Trophoblast cell (in vitro differentiated cells and primary cell): ENCODE measurements at regions not wholly inside any gene's neighbourhood (a gene's known extent, or its start where the extent isn't known, plus 50 kb on each side); places are given as distances from the start of the nearest gene placed in this dataset.
"Not testable (repeated sequence)": the region's sequence is repeated elsewhere in the genome, so short reads cannot be mapped to it uniquely, and the experiment has no call there.

Source experiments
- DNase-seq, 2 donors: peaks; one replicate each; pipeline ENCODE4 v3.0.0-alpha.2; 2016
- H2AFZ ChIP-seq: 2 replicates; pipeline ENCODE4 v1.6.1; 2013; ENCODE audit warnings: low read length, moderate library complexity, mild to moderate bottlenecking; ENCODE audit not compliant: insufficient read depth, poor library complexity
- H2AK5ac ChIP-seq: 2 replicates; pipeline ENCODE4 v1.6.1; 2013; ENCODE audit warnings: mild to moderate bottlenecking, low read length
- H2BK120ac ChIP-seq: 2 replicates; pipeline ENCODE4 v1.6.1; 2013; ENCODE audit warnings: low read length, mild to moderate bottlenecking, moderate library complexity; ENCODE audit not compliant: insufficient read depth, poor library complexity
- H2BK12ac ChIP-seq: 2 replicates; pipeline ENCODE4 v1.6.1; 2013; ENCODE audit warnings: mild to moderate bottlenecking, low read length, moderate library complexity
- H2BK5ac ChIP-seq: 2 replicates; pipeline ENCODE4 v1.6.1; 2013; ENCODE audit warnings: low read length, low read depth, moderate library complexity, mild to moderate bottlenecking; ENCODE audit not compliant: poor library complexity
- H3K14ac ChIP-seq: 2 replicates; pipeline ENCODE4 v1.6.1; 2013; ENCODE audit warnings: mild to moderate bottlenecking, low read length
- H3K18ac ChIP-seq: 2 replicates; pipeline ENCODE4 v1.6.1; 2013; ENCODE audit warnings: mild to moderate bottlenecking, low read length
- H3K23ac ChIP-seq: 2 replicates; pipeline ENCODE4 v1.6.1; 2013; ENCODE audit warnings: low read length
- H3K27ac ChIP-seq: 2 replicates; pipeline ENCODE4 v1.5.1; 2013; ENCODE audit warnings: low read depth, mild to moderate bottlenecking, inconsistent platforms, low read length, moderate library complexity
- H3K27me3 ChIP-seq: 2 replicates; pipeline ENCODE4 v1.6.1; 2013; ENCODE audit warnings: inconsistent platforms, mild to moderate bottlenecking, low read length, moderate library complexity; ENCODE audit not compliant: insufficient read depth
- H3K36me3 ChIP-seq, 2 experiments: 1 replicate in 1 of 2; 2 replicates in 1 of 2; pipeline ENCODE4 v1.6.1; 2013; ENCODE audit warnings: low read length in 2 of 2, mild to moderate bottlenecking in 2 of 2, moderate library complexity in 1 of 2; ENCODE audit not compliant: insufficient read depth in 2 of 2, control insufficient read depth in 1 of 2
- H3K4ac ChIP-seq: 2 replicates; pipeline ENCODE4 v1.6.1; 2013; ENCODE audit warnings: low read depth, mild to moderate bottlenecking, low read length, moderate library complexity
- H3K4me1 ChIP-seq, 2 experiments: 1 replicate in 1 of 2; 2 replicates in 1 of 2; pipeline ENCODE4 v1.6.1; 2013; ENCODE audit warnings: low read length in 2 of 2, mild to moderate bottlenecking in 2 of 2, moderate library complexity in 1 of 2; ENCODE audit not compliant: insufficient read depth in 2 of 2, control insufficient read depth in 1 of 2
- H3K4me2 ChIP-seq: 2 replicates; pipeline ENCODE4 v1.6.1; 2013; ENCODE audit warnings: inconsistent platforms, mild to moderate bottlenecking, low read length, moderate library complexity
- H3K4me3 ChIP-seq: 2 replicates; pipeline ENCODE4 v1.5.1; 2013; ENCODE audit warnings: mild to moderate bottlenecking, low read depth, low read length, inconsistent platforms
- H3K79me1 ChIP-seq: one replicate; pipeline ENCODE4 v1.6.1; 2013; ENCODE audit warnings: low read length
- H3K79me2 ChIP-seq: 2 replicates; pipeline ENCODE4 v1.6.1; 2013; ENCODE audit warnings: low read length, mild to moderate bottlenecking; ENCODE audit not compliant: control insufficient read depth, insufficient read depth, poor library complexity
- H3K9ac ChIP-seq: 2 replicates; pipeline ENCODE4 v1.6.1; 2013; ENCODE audit warnings: mild to moderate bottlenecking, low read length
- H3K9me3 ChIP-seq: 2 replicates; pipeline ENCODE4 v1.6.1; 2013; ENCODE audit warnings: low read depth, mild to moderate bottlenecking, control low read depth, inconsistent platforms, low read length; ENCODE audit not compliant: insufficient read depth
- H4K12ac ChIP-seq: 2 replicates; pipeline ENCODE4 v1.6.1; 2013; ENCODE audit warnings: low read depth, mild to moderate bottlenecking, low read length, moderate library complexity
- H4K8ac ChIP-seq: 2 replicates; pipeline ENCODE4 v1.6.1; 2013; ENCODE audit warnings: low read depth, mild to moderate bottlenecking, low read length, moderate library complexity
- H4K91ac ChIP-seq: one replicate; pipeline ENCODE4 v1.6.1; 2013; ENCODE audit warnings: low read depth, mild to moderate bottlenecking, low read length, moderate library complexity
- WGBS: extraction: QIAGEN DNeasy Blood & Tissue Kit; methylation state at CpG from one replicate; pipeline ENCODE4 v1.1.7; 2013; ENCODE audit warnings: missing lambda C conversion rate; ENCODE audit not compliant: insufficient read length, insufficient coverage; ENCODE audit errors: extremely low coverage; 5-methylcytosine and 5-hydroxymethylcytosine counted together

- not testable (repeated sequence) for H3K23ac ChIP-seq, H3K79me1 ChIP-seq, DNase-seq, H3K27me3 ChIP-seq, H3K9me3 ChIP-seq, H2BK5ac ChIP-seq, H3K27ac ChIP-seq, H2AFZ ChIP-seq, H4K91ac ChIP-seq, H3K4me1 ChIP-seq, H3K4ac ChIP-seq, H3K9ac ChIP-seq, H3K18ac ChIP-seq, H2BK12ac ChIP-seq, H4K12ac ChIP-seq, H2BK120ac ChIP-seq, H3K4me2 ChIP-seq, H3K79me2 ChIP-seq, H3K14ac ChIP-seq, H3K36me3 ChIP-seq, H3K4me3 ChIP-seq, H4K8ac ChIP-seq, H2AK5ac ChIP-seq
- WGBS: no CpG with 5 or more reads among the region's 10 CpGs
Measured at GRCh38 chr16:33009468-33009867, 184.6 kb upstream of the TP53TG3C start.

GRCh38 chr16:33027121-33027520, 166.9 kb upstream of the TP53TG3C start:
- H3K79me1 ChIP-seq, H3K9ac ChIP-seq, DNase-seq, H3K79me2 ChIP-seq, H3K14ac ChIP-seq, H4K12ac ChIP-seq, H3K27me3 ChIP-seq, H3K9me3 ChIP-seq, H2BK5ac ChIP-seq, H3K36me3 ChIP-seq, H3K4me1 ChIP-seq, H3K4ac ChIP-seq, H4K91ac ChIP-seq, H2BK120ac ChIP-seq, H3K18ac ChIP-seq, H3K23ac ChIP-seq, H2BK12ac ChIP-seq, H3K4me2 ChIP-seq, H3K4me3 ChIP-seq, H3K27ac ChIP-seq, H4K8ac ChIP-seq, H2AFZ ChIP-seq, H2AK5ac ChIP-seq: not testable (repeated sequence)
- no CpG with 5 or more reads among the region's 15 CpGs for WGBS

- H3K9ac ChIP-seq, H3K27ac ChIP-seq, H3K36me3 ChIP-seq, H4K12ac ChIP-seq, H4K91ac ChIP-seq, H2AK5ac ChIP-seq, H3K79me2 ChIP-seq, H2BK12ac ChIP-seq, H4K8ac ChIP-seq, H3K14ac ChIP-seq, H3K27me3 ChIP-seq, H3K9me3 ChIP-seq, H3K4me1 ChIP-seq, H3K4me3 ChIP-seq, H3K4me2 ChIP-seq, H3K4ac ChIP-seq, H2AFZ ChIP-seq, H3K18ac ChIP-seq, H2BK120ac ChIP-seq, H3K79me1 ChIP-seq, H2BK5ac ChIP-seq, H3K23ac ChIP-seq: not testable (repeated sequence)
- DNase-seq: peak in 1 of 2 donors; percentile 0
- WGBS: no CpG with 5 or more reads among the region's 49 CpGs
Measured at GRCh38 chr16:33027941-33028340, 166.1 kb upstream of the TP53TG3C start.

- H3K14ac ChIP-seq, H3K9me3 ChIP-seq, H3K23ac ChIP-seq, H3K9ac ChIP-seq, H4K8ac ChIP-seq, H4K91ac ChIP-seq, H2AFZ ChIP-seq, H2AK5ac ChIP-seq, H3K36me3 ChIP-seq, H3K79me1 ChIP-seq, H3K4me2 ChIP-seq, H2BK120ac ChIP-seq, H2BK12ac ChIP-seq, H3K4me1 ChIP-seq, H3K4me3 ChIP-seq, H3K4ac ChIP-seq, H3K27me3 ChIP-seq, H3K79me2 ChIP-seq, H4K12ac ChIP-seq, H3K18ac ChIP-seq, H2BK5ac ChIP-seq, H3K27ac ChIP-seq: not testable (repeated sequence)
- no CpG with 5 or more reads among the region's 69 CpGs for WGBS
- peak; percentile 0 to 14 for DNase-seq
Measured at GRCh38 chr16:33028707-33029390, 165.2 kb upstream of the TP53TG3C start.
